Ovary (tissue), 3 donors: ENCODE measurements at regions not wholly inside any gene's neighbourhood (a gene's known extent, or its start where the extent isn't known, plus 50 kb on each side); places are given as distances from the start of the nearest gene placed in this dataset.

ENCODE experiments used
- CTCF ChIP-seq, 3 donors: fragments of 450-650 bp in 2 of 3; fragments of 200-600 bp in 1 of 3; IDR thresholded peaks; one replicate each; pipeline versions ENCODE4 v1.5.1 to v1.8.0; 2016 to 2022; ENCODE audit warnings: antibody characterized with exemption in 3 of 3, mild to moderate bottlenecking in 1 of 3
- EP300 ChIP-seq: sonication (generic); formaldehyde crosslinking; IDR thresholded peaks from one replicate; pipeline ENCODE4 v1.6.1; 2017; ENCODE audit warnings: antibody characterized with exemption
- POLR2A ChIP-seq: fragments of 450-650 bp; IDR thresholded peaks from one replicate; pipeline ENCODE4 v1.6.1; 2017; ENCODE audit warnings: antibody characterized with exemption, mild to moderate bottlenecking, moderate library complexity
- donor health status: DM: no; HTN: no; CAD: no.

- TF ChIP-seq CTCF (IDR thresholded peaks at IDR 0.05) (no peak), EP300 (no peak), POLR2A (no peak)
Measured at GRCh38 chr2:234620018-234620417, 123.1 kb upstream of the ARL4C start.
